ENCODE measurements at regions not wholly inside any gene's neighbourhood (a gene's known extent, or its start where the extent isn't known, plus 50 kb on each side); places are given as distances from the start of the nearest gene placed in this dataset.

- no peak overlapping the region for H3K4me3 ChIP-seq (replicated peaks in 1 of 2; ENCODE audit: low read depth in 2 of 2, low read length in 2 of 2)
- no peak for TF ChIP-seq CTCF (IDR thresholded peaks at IDR 0.05; ENCODE audit: low read depth, low read length)
- no peak for DNase-seq (ENCODE audit: low read depth in 2 of 2)
Measured at GRCh38 chr2:106624787-106625380, 137.7 kb downstream of the CD8B2 start.

GRCh38 chr2:106628377-106628776, 141.2 kb downstream of the CD8B2 start:
- DNase-seq (ENCODE audit: low read depth in 2 of 2): no peak
- no peak for TF ChIP-seq CTCF (IDR thresholded peaks at IDR 0.05; ENCODE audit: low read depth, low read length)
- H3K4me3 ChIP-seq (replicated peaks in 1 of 2; ENCODE audit: low read depth in 2 of 2, low read length in 2 of 2): no peak overlapping the region

- TF ChIP-seq CTCF (IDR thresholded peaks at IDR 0.05; ENCODE audit: low read depth, low read length): no peak
- no peak for DNase-seq (ENCODE audit: low read depth in 2 of 2)
- no peak overlapping the region for H3K4me3 ChIP-seq (replicated peaks in 1 of 2; ENCODE audit: low read depth in 2 of 2, low read length in 2 of 2)
Measured at GRCh38 chr2:106629981-106630380, 142.8 kb downstream of the CD8B2 start.

GRCh38 chr2:106631281-106631680, 144.1 kb downstream of the CD8B2 start:
- no peak for DNase-seq (ENCODE audit: low read depth in 2 of 2)
- no peak overlapping the region for H3K4me3 ChIP-seq (replicated peaks in 1 of 2; ENCODE audit: low read depth in 2 of 2, low read length in 2 of 2)
- TF ChIP-seq CTCF (IDR thresholded peaks at IDR 0.05; ENCODE audit: low read depth, low read length): no peak

DNA sequence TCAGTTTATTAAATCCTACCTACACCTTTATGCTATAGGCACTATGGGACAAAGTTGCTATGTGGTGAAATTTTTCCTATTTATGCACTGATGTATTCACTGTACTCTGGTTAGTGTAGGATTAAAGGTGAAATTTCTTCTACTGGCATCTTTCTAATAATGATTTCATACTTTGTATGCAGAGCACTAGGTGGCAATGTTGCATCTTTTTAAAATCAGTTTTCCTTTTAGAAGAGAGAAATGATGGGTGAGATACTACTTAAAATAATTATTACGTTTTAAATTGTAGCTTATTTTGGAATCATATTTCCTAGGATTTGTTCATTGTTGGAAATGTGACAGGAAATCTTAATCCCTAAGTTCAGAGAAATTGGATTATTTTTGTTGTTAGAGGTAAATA, 150.9 kb downstream of the CD8B2 start:
- DNase-seq (ENCODE audit: low read depth in 2 of 2): peak; percentile 36 to 41
- TF ChIP-seq CTCF (IDR thresholded peaks at IDR 0.05; ENCODE audit: low read depth, low read length): peak; percentile 7
- H3K4me3 ChIP-seq (replicated peaks in 1 of 2; ENCODE audit: low read depth in 2 of 2, low read length in 2 of 2): no peak overlapping the region

DNA sequence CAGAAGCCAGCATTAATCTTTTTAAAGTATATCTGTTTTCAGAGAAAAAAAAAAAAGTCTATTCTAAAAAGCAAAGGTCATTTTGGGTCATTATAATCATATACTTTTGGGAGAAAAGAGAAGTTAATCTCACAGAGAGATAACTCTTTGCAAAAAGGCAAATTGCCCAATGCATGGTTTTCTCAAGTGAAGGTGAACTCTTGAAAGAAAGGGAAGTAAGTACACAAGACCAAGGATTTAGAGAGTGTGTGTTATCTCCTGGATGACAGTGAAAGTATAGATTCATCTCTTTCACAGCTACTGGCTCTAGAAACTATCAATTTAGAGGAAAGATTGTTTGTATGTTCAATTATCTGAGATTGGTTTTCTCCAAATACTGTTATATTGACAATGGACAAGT, 151.4 kb downstream of the CD8B2 start:
- H3K4me3 ChIP-seq (replicated peaks in 1 of 2; ENCODE audit: low read depth in 2 of 2, low read length in 2 of 2): no peak overlapping the region
- no peak for TF ChIP-seq CTCF (IDR thresholded peaks at IDR 0.05; ENCODE audit: low read depth, low read length)
- DNase-seq (ENCODE audit: low read depth in 2 of 2): no peak

DNA sequence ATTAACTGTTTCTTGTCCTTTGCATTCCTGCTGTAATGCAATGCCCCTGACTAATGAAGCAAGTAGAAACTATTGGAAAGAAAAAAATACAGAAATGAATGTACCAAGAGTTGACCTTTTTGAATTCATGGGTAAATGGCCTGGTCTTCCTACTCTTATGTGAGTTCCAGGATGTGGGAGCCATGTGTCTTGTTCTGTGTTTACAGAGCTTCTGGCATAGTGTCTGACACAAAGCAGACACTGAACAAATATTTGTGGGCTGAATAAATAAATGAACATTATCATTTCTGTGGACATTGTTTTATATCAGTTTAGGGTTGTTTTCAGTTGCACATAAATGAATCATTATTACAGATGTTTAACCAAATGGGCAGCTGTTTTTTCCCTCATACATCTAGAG, 155.5 kb downstream of the CD8B2 start:
- no peak overlapping the region for H3K4me3 ChIP-seq (replicated peaks in 1 of 2; ENCODE audit: low read depth in 2 of 2, low read length in 2 of 2)
- no peak for TF ChIP-seq CTCF (IDR thresholded peaks at IDR 0.05; ENCODE audit: low read depth, low read length)
- peak in 1 of 2 donors; percentile 42 for DNase-seq (ENCODE audit: low read depth in 2 of 2)

Data from cardiac fibroblast (primary cell).